Ureter (tissue), 1 donor: ENCODE measurements at regions not wholly inside any gene's neighbourhood (a gene's known extent, or its start where the extent isn't known, plus 50 kb on each side); places are given as distances from the start of the nearest gene placed in this dataset.

Source experiments
- DNase-seq: peaks from one replicate; pipeline ENCODE4 v3.0.0-alpha.2; 2020; ENCODE audit warnings: low spot score
- donor health status: DM: yes; HTN: yes; CAD: no.

DNA sequence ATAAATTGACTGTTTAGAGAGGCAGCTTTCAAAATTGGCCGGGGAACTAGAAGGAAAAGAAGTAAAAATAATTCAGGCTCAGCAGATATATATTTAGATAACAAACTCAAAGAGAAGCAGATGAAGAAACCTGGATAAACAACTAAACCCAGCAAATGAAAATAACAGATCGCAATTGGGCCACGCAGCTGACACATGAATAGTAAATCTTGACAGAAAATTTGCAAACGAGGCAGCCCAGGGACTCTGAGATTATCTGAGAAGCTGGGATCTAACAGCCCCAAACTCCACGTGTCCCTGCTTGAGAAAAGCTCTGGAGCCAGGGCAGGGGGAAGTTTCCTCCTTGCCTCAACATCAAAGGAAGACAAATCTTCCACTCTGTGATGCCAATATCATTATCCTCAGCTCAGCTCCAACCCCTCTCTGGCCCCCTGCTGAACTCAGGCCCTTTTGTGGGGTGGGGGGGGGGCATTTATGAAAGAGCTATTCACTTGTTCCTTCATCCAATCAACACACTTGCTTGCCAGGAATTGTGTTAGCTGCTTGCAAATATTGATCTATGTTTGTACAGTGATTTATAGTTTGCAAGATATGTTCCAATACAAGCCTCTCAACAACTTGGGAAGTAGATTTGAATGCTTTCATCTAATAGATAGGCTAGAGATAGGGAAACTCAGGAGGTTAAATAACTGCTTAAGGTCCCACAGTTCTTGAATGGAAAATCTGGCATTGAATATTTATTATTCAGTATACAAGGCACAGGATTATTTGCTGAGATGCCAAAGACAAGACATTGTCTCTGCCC lies 72.5 kb upstream of the C11orf87 start:
- DNase-seq, result no peak

DNA sequence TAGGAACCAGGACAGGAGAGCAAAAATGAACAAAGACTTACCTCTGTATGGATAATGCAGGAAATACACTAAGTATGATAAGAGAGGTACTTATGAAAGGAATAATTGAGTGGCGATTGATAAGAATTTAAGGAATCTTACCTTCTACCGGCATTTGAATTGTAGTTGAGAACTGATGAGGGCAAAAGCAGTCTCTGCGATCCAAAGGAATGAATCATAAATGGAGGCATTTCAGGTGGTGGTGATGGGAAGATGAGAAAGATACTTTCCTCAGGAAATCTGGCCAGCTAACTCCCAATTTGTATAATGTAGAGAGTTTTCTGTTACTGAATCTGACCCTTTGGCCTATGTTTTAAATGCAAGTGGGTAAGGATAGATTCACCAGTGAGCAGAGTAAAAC lies 71.9 kb upstream of the C11orf87 start:
- DNase-seq, result no peak

DNA sequence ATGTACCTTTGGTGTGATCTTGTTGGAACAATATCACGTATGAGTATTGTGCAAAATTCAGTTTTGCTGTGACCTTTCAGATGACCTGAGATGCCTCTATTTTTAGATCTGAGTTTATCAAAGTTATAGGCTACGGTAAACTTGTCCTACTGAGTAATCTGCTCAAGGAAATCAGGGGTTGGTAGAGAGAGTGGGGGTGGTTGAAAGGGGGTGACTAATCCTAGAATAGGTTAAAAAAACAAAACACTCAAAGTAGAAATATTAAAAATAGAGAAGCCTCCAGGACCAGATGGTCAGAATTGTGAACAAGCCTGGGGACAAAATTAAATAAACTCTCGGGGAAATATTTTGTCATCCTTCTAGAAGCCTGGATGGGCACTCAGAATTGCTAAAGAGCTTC lies 59.9 kb upstream of the C11orf87 start:
- no peak for DNase-seq

DNA sequence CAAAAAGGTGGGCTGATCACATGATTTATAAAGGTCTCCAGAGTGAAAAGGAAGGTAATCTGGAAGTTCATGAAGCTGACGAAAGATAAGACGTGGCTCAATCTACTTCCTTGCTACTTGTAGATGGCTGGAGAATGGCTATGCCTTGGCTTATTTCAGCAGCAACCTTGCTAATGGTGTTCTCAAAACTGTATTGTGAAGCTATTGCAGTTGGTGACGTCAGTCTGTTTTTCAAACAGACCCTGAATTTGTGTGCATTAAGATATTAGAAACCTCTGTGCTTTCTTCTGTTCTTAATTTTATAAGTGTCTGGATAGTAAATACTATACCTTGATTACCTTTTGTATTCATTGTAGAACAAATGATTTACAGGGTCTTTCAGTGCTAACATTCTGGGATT lies 58.3 kb upstream of the C11orf87 start:
- DNase-seq, result no peak

DNA sequence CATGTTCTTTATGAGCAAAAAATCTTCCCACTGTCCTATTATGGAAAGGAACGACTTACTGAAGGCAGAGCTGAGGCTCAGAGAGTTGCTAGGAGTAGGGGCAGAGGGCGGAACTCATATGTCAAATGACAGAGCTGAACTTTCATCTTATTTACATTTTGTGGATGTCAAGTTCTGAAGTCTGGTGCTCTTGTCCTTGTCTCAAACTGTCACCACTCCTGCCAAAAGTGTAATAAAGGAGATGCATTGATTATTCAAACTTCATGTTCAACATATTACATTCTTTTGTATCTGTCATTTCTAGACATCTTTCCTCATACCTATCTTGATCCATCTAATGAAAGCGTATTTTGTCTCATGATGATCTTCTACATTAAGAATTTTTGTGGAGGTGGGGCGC lies 57.1 kb upstream of the C11orf87 start:
- DNase-seq, result no peak

DNA sequence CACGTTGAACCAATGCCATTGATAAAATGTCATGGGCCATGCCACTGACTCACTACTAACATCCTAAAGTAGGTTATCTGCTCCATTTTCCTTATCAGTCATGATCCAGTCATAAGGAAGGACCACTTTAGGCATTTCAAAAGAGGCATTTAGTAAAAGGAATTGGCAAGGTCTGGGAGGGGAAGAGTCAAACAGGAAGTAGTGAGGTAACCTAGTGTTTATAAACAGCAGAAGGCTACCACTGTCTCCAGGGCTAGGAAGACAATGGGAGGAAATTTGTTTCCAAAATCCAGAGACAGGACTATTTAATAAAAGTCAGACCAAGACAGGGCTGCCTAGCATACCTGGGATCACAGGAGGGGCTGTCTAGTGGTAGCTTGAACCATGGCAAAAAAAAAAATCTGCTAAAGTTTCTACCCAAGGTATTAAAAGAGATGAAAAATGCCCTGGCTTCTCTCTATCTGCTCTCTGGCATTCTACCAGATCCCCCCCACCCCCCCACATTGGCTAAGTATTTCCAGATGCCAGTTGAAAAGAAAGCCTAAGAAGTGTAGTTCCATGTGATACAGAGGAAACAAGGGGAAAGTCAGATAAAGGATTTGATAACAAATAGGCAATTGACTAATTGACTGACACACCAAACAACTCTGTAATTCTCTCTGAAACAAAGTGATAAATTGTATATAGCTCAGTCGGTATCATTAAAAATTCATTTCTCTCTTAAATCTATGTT lies 50.4 kb upstream of the C11orf87 start:
- DNase-seq, result no peak
